NOMO-1 (cell line): ENCODE measurements at regions not wholly inside any gene's neighbourhood (a gene's known extent, or its start where the extent isn't known, plus 50 kb on each side); places are given as distances from the start of the nearest gene placed in this dataset.

ENCODE experiments used
- DNase-seq, 2 experiments: peaks; one replicate each; lab custom pipeline; 2025; ENCODE audit not compliant: unreplicated experiment in 2 of 2; lab: John Stamatoyannopoulos, UW

DNA sequence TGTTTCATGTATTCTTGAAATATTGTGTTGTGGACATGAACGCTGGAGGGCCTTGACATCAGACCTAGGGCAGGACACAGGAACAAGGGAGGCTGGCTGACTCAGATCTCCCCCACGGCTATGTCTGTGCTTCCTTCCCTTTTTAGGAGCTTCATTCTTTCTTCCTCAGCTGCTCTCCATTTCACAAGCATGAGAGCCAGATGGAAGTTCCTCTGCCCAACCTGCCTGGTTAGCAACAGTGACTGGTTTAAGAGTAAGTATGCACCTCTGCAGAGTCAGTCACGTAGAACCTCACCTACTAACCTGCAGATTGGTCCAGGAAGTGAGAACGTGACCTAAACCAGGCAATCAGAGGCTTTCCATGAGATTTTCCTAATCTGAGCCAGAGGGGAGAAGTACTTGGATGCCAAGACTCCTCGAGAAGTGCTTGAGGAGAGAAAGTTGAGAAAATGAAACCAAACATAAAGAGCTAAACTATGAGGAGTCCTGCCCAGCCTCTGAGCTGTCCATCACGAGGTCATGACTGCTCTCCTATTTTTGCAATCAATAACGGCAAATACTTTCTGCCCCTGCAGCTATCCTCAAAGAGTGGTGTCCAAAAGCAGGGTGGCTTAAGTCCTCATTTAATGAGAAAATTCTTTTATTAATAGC, 465.2 kb upstream of the CITED2 start:
- DNase-seq, result peak; percentile 84 to 98

GRCh38 chr6:139834232-139834631, 459.8 kb upstream of the CITED2 start:
- no peak for DNase-seq

DNA sequence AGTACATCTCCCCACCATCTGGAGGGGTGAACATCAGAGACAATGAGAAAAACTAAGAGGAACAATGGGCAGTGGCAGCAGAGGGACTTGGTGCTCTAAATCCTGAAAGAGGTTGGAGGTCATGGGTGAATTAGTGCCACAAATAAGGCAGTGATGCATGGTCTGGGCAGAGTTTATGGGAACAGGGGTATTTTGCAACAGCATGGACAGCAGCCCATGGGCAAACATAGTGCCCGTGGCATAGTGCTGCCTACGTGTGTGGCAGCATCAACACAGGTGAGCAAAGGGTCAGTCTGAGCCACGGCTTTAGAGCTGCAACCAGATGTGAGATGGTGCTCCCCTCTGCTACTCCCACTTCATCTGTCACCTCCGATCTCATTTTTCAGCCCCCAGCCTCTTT, 459.1 kb upstream of the CITED2 start:
- DNase-seq, result no peak

DNA sequence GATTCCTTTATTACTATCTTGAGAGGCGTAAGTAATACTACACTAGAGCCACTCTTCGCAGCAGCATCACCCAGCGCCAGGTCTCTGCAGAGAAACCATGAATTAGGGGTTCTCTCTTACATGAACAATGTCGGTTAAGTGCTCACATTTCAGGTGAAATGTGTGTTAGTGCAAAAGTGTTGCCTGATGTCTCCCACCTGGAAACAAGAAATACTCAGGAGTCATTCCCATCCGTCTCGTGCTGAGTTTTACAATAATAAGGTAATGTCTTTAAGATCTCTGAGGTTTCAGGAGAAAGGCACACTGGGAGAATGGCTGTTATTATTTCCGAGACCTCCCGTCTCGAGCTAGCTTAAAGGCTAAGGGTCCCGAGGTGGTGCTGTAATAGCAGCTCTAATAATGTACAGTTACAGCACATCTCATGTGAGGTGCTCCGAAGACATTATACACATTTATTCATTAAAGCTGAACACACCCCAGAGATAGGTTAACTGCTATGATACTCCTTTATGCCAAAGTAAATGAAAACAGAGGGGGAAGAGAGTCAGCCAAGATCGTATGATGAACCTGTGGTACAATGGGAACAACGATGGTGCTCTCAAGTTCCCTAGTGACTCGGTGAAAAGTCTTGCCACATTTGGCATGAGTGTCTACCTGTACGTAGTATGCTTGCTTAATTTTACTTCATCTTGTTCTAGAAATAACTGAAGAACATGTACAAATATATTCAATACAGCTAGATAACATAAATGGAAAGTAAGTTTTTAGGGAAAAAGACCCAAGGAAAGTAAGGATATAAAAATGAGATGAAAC, 458.3 kb upstream of the CITED2 start:
- DNase-seq, result no peak

GRCh38 chr6:139829576-139829975, 455.1 kb upstream of the CITED2 start:
- DNase-seq, result no peak

DNA sequence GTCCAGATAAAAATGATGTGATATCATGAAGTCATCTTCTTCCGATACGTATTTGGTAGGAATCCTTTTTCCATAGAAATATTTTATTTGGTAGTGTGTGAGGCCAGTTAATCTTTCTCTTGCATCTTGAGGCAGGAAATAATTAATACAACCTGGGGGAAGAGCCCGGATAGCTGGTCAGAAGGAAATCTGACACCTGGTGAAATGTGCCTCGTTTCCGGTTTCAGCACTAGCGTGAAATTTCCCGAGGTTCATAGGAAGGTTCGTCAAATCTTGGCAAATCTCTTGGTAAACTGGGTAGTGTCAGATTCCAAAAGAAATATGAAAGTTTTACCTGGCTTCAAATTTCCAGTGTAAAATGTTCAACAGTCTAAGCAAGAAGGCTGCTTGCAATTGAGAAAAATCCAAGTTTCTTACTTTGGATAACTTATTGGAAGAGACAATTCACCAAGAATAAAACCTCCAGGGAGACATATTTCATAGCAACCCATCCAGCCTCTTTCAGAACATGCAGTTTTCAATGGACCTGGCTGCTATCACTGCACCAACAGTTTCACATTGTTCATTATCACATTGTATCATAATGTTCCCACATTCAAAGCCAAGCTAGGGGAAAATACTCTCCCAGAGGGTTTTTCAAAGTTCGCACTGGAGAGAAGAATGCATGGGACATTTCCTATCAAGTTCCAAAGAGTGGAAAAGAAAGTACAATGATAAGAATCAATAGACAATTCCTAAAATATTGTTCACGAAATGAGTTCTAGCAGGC, 454.5 kb upstream of the CITED2 start:
- DNase-seq, result no peak

GRCh38 chr6:139825935-139826374, 451.5 kb upstream of the CITED2 start:
- DNase-seq, result no peak

DNA sequence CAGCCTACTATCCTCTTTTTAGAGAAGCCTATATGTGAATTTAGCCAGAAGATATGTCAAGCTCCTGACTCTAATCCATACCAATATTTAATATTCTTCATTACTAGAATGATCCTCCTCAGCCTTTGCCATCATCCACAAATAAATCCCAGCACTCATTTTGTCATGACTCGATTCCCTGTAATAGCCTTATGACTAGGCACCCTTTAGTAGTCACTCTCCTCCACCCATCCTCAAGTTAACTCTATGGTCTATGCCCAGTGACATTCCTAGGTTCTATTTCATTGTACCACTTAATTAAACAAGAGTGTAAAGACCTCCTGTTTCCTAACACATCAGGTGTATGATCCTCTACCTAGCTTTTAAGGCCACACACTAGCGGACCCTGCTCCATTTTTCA, 450.4 kb upstream of the CITED2 start:
- DNase-seq, result no peak

GRCh38 chr6:139823808-139824126, 449.3 kb upstream of the CITED2 start:
- DNase-seq, result no peak

DNA sequence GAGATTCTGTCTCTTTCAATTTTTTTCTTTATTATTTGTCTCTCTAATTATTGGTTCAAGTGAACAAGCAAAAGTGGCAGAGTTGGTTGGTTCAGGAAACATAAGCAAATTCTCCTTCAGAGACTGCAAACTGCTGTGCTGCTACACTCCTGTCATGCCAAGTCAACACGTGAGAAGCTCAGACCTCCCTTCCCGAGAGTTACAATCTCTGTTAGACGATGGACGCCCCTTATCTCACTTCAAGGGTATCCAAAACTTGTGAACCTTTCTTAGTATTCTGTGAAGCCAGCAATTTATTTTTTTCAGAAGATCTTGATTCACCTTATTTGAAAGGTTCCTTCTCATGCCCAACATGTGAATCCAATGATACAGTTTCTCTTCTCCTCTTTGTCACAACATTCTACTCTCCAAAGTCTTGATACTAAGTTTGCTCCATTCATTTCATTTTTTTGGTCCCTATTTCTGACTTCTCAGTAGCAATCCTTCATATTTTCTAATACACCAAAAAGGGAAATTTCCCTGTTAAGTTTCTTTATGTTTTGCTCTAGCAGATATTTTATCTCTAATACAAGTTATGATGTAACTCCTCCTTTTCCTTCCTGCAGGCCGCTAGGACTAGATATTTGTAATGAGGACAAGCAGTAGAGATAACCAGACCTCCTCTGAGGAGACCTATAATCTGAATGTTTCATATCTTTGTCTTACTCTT, 448.8 kb upstream of the CITED2 start:
- DNase-seq, result no peak

DNA sequence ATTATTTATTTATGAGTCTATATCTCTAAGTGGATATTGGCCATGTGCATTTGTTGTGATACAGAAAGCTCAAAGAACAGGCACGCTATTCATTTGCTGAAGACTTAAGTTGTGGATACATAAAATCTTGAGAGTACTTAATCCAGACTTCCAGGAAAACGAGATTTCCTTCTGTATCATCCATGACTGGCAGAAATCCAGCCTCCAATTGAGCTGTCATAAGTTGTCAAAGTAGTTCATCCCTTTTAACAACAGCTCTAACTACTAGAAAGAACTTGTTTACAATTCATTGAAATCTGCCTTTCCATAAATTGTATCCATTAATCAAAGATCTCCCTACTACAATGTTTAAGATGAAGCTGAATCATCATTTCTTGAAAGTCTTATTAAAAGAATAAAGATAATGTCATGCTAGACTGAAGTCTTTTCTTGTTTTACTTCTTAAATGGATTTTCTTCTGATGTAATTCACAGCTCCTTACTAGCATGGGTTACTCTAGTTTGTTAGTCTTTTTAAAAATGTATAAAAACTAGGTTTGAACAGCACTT, 447.3 kb upstream of the CITED2 start:
- DNase-seq, result no peak

DNA sequence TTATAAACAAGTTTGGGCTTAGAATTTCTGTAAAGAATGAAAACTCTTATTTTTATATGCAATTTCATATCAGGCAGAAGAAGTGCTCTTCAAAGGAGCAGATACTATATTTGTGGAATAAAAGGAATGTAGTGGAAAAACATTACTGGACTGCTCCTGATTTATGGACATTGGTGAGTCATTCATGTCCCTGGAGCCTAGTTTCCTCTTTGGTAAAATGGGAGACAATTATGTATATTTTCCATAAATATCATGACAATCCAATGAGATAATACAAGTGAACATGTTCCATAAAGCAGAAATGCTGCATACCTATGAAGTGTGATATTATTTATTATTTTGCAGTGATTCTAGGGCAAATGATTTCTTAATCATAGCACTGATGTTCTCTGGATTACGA, 445.8 kb upstream of the CITED2 start:
- no peak for DNase-seq

GRCh38 chr6:139819776-139820175, 445.3 kb upstream of the CITED2 start:
- DNase-seq, result no peak

DNA sequence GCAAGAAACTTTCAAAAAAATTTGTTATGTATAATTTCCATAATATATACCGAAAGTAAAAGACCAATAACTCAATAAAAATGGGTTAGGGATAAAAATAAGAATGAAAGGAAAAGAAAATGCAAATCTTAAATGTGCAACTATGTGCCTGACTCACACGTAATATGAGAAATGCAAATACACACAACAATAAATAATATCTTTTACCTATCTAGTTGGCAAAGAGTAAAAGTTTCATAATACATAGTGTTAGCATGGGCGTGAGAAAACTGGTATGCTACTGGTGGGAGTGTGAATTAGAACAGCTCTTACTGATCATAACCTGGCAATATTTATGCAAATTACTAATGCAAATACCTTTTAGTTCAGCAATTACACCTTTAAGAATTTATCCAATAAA, 438.5 kb upstream of the CITED2 start:
- DNase-seq, result no peak

DNA sequence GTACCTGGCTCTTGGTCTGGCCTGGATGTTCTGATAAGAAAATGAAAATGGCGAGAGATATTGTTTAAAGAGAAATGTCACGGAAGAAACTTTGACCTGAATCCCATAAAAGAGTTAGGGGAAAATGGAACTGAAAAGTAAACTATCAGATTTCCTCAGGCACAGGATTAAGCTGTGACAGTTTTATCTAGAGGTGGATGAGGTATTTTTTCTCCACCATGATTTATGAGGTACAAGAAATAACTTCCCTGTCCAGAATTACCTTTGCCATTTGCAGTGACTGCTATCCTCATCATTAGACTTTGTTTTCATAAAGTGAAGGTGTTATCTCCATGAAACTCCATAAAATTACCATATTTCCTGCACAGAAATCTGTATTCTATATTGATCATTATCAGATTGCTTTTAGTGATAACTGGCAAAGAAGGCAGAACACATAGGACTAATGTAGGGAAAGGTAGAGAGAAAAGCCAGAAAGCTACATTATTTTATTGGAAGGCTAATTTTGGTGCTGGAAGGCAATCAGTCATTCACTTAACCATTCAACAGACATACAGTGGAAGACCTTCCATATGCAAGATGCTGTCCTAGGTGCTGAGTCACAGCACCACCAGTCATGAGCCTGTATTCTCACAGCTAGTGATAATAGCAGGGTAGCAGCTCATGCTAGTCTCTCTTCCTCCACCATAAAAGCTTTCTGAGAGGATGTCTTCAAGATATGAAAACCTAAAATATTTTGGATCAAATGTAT, 427.3 kb upstream of the CITED2 start:
- DNase-seq, result no peak

DNA sequence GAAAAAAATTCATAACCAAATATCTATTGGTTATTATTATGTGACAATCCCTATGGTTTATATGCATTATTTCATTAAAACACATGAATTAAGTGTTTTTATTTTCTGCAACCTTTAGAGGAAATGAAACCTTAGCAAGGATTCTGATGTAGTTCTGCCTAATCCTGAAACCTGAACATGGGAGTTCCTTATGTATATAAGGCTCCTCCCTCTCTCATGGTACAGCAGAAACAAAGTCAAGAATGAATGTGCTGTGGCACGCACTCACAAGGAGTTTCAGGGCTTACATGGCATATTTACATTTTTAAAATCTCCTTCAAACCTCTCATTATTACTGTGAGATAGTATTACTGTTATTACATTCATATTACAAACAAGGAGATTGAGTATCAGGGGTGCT, 426.4 kb upstream of the CITED2 start:
- DNase-seq, result peak; percentile 8 to 45

DNA sequence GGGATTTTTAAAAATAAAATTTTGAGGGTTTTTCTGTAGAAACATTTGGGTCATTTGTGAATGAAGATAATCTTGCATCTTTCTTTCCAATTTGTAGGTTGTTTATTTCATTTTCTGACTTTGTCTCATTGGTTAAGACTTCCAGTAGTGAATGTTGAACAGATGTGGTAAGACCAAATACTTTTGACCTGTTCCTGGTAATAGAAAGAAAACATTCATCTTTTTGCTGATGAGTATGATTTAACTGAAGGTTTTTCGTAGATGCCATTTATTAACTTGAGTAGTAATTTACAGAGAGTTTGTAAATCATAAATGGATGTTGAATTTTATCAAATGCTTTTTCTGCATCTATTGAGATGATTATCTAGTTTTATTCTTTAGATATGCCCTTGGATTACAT, 416.1 kb upstream of the CITED2 start:
- DNase-seq, result no peak

DNA sequence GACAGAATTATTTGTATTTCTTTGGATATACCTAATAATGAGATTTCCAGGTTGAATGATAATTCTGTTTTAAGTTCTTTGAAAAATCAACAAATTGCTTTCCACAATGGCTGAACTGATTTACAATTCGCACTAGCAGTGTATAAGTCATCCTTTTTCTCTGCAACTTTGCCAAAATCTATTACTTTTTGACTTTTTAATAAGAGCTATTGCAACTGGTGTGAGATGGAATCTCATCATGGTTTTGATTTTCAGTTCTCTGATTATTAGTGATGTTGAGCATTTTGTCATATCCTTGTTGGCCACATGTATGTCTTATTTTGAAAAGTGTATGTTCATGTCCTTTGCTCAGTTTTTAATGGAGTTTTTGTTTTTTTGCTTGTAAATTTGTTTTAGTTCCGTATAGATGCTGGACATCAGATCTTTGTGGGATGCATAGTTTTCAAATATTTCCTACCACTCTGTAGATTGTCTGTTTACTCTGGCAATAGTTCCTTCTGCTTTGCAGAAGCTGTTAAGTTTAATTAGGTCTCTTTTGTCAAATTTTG, 409.8 kb upstream of the CITED2 start:
- no peak for DNase-seq

- DNase-seq, result no peak
Observed at GRCh38 chr6:139779988-139780774, 405.7 kb upstream of the CITED2 start.
